ENCODE measurements at regions not wholly inside any gene's neighbourhood (a gene's known extent, or its start where the extent isn't known, plus 50 kb on each side); places are given as distances from the start of the nearest gene placed in this dataset.

- Histone ChIP-seq H3K36me3 (ENCODE audit: low read depth, low read length) (no peaks in the 10 kb centered on the region), H3K79me2 (ENCODE audit: low read length) (no peaks in the 10 kb centered on the region), H3K27ac (ENCODE audit: low read length) (no peak overlapping the region), H3K9ac (ENCODE audit: low read length) (no peak overlapping the region), H3K9me2 (replicated peaks; ENCODE audit: low read length) (no peaks in the 10 kb centered on the region), H3K9me3 (ENCODE audit: low read length) (no peaks in the 10 kb centered on the region), H4K20me1 (ENCODE audit: low read length) (no peaks in the 10 kb centered on the region), H3K27me3 (ENCODE audit: low read length) (no peaks in the 10 kb centered on the region), H2AFZ (ENCODE audit: low read length) (no peak overlapping the region), H3K4me1 (ENCODE audit: insufficient read depth, low read length) (no peaks in the 10 kb centered on the region), H3F3A (ENCODE audit: low read length, unreplicated experiment) (no peaks in the 10 kb centered on the region), H3K4me3 (ENCODE audit: low read length) (no peak overlapping the region), H3K4me2 (ENCODE audit: low read length) (no peak overlapping the region)
- no peak for TF ChIP-seq EZH2phosphoT487 (IDR thresholded peaks at IDR 0.05; ENCODE audit: borderline replicate concordance, low read length)
- intact Hi-C loops (cut with micrococcal nuclease), result no loop called here
- ChIA-PET CTCF (no interaction called here), POLR2A (ENCODE audit: unreplicated experiment) (no interaction called here)
- no peak for DNase-seq
- BruUV-seq (replicated peaks), result no TSS peak
- no peak for ATAC-seq
Measured at GRCh38 chr2:188117706-188118105, 174.0 kb upstream of the GULP1 start.

GRCh38 chr2:188118431-188118830, 173.2 kb upstream of the GULP1 start:
- Histone ChIP-seq H2AFZ (ENCODE audit: low read length) (no peak overlapping the region), H3K27ac (ENCODE audit: low read length) (no peak overlapping the region), H3F3A (ENCODE audit: low read length, unreplicated experiment) (no peaks in the 10 kb centered on the region), H3K4me2 (ENCODE audit: low read length) (no peak overlapping the region), H3K79me2 (ENCODE audit: low read length) (no peaks in the 10 kb centered on the region), H3K9ac (ENCODE audit: low read length) (no peak overlapping the region), H3K9me3 (ENCODE audit: low read length) (no peaks in the 10 kb centered on the region), H3K36me3 (ENCODE audit: low read depth, low read length) (no peaks in the 10 kb centered on the region), H3K4me1 (ENCODE audit: insufficient read depth, low read length) (peaks cover 4% of the 10 kb centered on the region; the same call in 1 of the 2 replicates), H3K27me3 (ENCODE audit: low read length) (no peaks in the 10 kb centered on the region), H4K20me1 (ENCODE audit: low read length) (no peaks in the 10 kb centered on the region), H3K4me3 (ENCODE audit: low read length) (no peak overlapping the region), H3K9me2 (replicated peaks; ENCODE audit: low read length) (no peaks in the 10 kb centered on the region)
- BruUV-seq (replicated peaks), result no TSS peak
- ChIA-PET CTCF (no interaction called here), POLR2A (ENCODE audit: unreplicated experiment) (no interaction called here)
- DNase-seq (no peak), ATAC-seq (no peak)
- TF ChIP-seq EZH2phosphoT487 (IDR thresholded peaks at IDR 0.05; ENCODE audit: borderline replicate concordance, low read length) (no peak), CTCF (conservative IDR thresholded peaks at IDR 0.05; ENCODE audit: low read depth, low read length) (no peak), EZH2 (IDR thresholded peaks at IDR 0.05; ENCODE audit: low read length, unreplicated experiment) (no peak)
- intact Hi-C loops (cut with micrococcal nuclease), result no loop called here

GRCh38 chr2:188119112-188119838, 172.4 kb upstream of the GULP1 start:
- DNase-seq, result no peak
- Histone ChIP-seq H3K79me2 (ENCODE audit: low read length) (no peaks in the 10 kb centered on the region), H3K27ac (ENCODE audit: low read length) (no peak overlapping the region), H3K9ac (ENCODE audit: low read length) (no peak overlapping the region), H3K9me3 (ENCODE audit: low read length) (no peaks in the 10 kb centered on the region), H3K36me3 (ENCODE audit: low read depth, low read length) (no peaks in the 10 kb centered on the region), H3K4me1 (ENCODE audit: insufficient read depth, low read length) (peaks cover 4% of the 10 kb centered on the region; the same call in 1 of the 2 replicates), H2AFZ (ENCODE audit: low read length) (no peak overlapping the region), H4K20me1 (ENCODE audit: low read length) (no peaks in the 10 kb centered on the region), H3K4me3 (ENCODE audit: low read length) (no peak overlapping the region), H3K9me2 (replicated peaks; ENCODE audit: low read length) (no peaks in the 10 kb centered on the region), H3K4me2 (ENCODE audit: low read length) (no peak overlapping the region), H3K27me3 (ENCODE audit: low read length) (no peaks in the 10 kb centered on the region), H3F3A (ENCODE audit: low read length, unreplicated experiment) (no peaks in the 10 kb centered on the region)
- intact Hi-C loops (cut with micrococcal nuclease), result no loop called here
- TF ChIP-seq EZH2 (IDR thresholded peaks at IDR 0.05; ENCODE audit: low read length, unreplicated experiment) (no peak), CTCF (conservative IDR thresholded peaks at IDR 0.05; ENCODE audit: low read depth, low read length) (no peak), EZH2phosphoT487 (IDR thresholded peaks at IDR 0.05; ENCODE audit: borderline replicate concordance, low read length) (no peak)
- no TSS peak for BruUV-seq (replicated peaks)
- ChIA-PET POLR2A (ENCODE audit: unreplicated experiment) (no interaction called here), CTCF (no interaction called here)
- no peak for ATAC-seq

All from PC-3 (cell line).